CD4-positive, alpha-beta T cell treated with Interleukin-21 for 1 hour (primary cell): ENCODE measurements at regions not wholly inside any gene's neighbourhood (a gene's known extent, or its start where the extent isn't known, plus 50 kb on each side); places are given as distances from the start of the nearest gene placed in this dataset.
"Not testable (repeated sequence)": the region's sequence is repeated elsewhere in the genome, so short reads cannot be mapped to it uniquely, and the experiment has no call there.

Source experiments
- DNase-seq: peaks from one replicate; pipeline ENCODE4 v3.0.0-alpha.2; 2020

DNA sequence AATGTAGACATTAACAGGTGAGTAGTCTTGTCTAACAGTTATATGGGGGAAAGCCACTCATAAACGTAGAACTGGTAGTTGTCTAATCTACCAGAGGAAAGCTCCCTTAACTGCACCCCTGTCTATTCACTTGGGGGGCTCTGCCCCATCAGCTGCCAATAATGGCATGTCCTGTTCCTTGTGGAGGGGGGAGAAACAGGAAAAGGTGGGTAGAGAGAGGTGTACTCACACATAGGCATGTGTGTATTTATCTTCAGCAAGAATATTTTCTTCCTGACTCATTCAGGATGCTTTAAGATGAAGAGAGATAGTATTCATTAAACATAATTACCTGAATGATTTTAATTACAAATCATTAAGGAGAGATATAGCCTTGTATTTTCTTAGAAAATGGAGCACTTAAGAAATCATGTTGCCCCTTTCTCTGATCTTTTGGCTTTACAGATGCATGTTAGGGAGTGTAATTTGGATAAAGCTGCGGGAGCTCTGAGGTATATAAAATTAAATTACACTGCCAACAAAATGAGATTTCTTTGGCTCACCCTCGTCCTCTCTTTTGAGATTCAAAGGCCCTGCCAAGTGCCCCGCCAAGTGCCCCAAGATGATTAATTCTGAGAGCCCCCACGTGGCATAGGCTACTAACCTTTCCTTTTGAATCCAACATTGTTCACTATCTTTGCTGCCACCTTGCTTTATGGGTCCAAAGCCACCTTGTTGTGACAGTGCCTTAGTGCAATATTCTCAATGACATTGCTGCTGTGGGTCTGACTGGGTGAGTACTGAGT lies 286.3 kb upstream of the LYPLAL1 start:
- no peak for DNase-seq

DNA sequence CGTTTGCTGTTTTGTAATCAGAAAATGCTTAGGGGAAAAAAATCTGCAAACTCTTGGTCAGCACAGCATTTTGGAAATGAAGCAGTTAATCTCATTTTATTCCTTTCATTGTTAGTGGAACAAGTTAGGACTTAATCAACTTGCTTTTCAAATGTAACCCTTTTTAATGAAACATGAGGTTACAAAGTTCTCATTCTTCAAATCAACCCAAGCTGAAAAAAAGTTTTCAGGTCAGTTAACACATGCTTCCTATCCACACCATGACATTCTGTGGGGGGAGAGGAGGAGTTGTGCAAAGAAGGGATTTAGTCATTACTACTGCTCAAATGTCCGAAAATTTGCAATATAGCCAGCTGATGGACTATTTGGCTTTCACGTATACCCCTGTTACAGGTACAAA lies 283.2 kb upstream of the LYPLAL1 start:
- DNase-seq, result no peak

DNA sequence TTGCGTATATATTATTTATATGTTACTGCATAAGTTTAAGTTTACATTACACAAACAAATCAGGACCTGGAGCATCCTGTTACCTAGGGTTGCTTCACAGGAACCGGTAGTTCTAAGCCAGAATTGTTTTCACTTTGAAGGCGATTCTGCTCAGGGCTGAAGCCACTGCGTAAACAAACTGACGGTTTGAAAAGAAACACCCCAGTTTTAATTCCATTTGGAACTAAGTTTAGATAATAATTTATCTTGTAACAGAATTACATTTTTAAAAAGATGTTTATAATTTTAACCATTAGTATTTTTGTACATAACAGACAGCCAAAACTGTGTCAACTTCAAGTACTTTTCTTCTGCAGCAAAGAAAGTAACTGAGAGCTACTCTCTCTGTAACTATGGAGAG lies 282.1 kb upstream of the LYPLAL1 start:
- DNase-seq, result no peak

DNA sequence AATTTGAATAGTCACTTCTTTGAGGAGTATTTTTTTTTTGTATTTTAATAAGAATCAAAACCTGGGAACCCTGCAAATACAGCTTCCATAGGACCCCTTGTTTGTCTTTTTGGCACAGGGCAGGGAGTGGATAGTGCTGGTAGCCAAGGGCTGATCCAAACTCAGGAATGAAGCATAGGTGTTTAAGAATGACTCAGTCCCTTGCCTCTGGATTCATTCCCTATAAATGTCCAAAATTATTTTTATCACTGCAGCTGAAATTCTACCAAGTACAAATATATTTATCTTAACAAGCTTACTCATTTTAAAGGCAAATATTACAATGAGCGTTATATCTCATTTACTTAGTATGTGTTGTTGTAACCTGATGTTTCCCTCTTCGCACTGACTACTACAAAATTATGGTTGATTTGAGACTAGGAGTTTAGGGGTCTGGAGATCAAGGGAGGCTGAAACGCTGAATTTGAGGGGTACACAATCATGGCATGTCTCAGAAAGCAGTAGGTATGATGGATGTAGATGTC lies 278.6 kb upstream of the LYPLAL1 start:
- no peak for DNase-seq

DNA sequence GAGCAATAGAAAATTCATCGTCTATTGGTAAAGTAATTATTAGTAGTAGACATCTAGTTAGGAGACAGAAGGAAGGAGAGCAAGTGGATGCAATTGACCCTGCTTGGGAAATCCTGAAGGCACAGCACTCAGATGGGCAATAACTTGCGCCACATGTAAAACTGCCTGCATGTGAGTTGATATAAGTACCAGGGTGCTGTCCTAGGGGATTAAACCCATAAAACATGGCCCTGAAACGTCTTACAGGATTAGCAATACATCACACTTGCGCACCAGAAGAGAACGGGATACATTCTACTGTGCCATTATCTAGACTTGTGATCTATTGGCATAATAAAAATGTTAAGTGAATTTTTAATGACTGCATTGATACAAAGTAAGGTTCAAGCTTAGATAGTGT lies 277.5 kb upstream of the LYPLAL1 start:
- no peak for DNase-seq

DNA sequence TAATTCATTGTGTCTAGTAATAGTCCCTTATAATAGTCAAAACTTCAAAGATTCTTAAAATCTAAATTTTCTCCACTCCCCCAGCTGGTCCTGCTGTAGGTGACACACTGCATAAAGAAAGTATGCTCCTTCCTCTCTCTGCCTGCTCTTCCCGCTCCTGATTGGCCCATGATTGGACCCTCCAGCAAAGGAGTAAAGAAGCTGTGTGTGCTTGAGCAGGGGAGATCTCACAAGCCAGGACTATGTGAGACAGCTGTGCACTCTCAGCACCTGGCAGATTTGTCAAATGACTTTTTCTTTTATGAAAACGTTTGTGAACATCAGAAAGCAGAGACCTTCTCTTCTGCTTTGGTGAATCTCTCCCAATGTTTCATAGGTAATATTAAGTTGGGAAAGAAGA lies 274.8 kb upstream of the LYPLAL1 start:
- no peak for DNase-seq

DNA sequence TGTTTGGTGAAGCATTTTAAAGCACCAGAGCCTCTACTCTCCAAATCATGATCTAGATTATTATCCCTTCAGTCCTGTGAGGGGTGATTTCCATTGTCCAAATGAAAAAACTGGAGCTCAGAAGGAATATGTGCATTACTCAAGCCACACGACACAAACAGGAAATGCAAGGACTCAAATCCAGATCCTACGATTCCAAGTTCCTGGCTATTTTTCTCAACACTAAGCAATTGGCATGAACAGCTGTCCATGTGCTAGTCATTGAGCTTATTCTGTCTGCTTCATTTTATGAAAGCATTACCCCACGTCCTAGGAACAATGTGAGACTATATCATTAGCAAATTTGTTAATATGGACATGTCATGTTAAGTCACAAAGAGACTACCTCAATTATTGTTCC lies 273.1 kb upstream of the LYPLAL1 start:
- DNase-seq, result no peak

DNA sequence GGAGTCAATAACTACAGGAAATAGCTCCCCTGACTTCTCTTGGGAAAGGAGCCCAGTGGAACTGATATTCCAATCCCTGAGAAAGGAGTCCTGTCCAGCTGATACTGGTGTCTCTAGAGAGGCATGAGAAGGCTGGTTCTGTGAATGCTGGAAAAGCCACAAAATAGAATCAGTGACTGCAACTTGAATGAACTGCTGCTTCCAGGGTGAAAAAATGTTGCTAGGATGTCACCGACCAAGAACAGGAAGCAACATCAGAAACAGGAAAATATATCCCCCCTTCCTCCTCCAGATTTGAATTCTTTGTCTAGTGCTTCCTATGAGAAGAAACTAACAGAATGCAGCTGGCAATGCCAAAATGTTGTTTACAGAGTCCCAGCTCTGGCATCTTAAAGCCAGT lies 269.3 kb upstream of the LYPLAL1 start:
- no peak for DNase-seq

DNA sequence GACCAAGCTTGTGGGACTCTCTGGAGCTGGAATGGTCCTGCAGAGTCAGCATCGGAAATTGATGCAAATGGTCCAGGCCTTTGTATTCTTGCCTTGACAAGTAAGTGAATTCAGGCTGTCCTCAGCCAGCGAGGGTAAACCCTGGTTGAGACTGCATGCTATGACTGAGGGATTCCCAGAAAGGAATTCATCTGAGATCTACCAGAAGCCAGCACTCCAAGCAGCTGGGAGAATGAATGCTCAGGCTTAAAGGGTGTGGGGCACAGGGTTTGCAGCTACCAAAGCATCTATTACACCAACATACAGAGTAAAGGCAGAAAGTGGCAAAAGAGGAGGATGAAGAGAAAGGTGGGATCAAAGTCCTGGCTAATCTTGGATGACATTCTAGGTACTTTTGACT lies 257.0 kb upstream of the LYPLAL1 start:
- no peak for DNase-seq

DNA sequence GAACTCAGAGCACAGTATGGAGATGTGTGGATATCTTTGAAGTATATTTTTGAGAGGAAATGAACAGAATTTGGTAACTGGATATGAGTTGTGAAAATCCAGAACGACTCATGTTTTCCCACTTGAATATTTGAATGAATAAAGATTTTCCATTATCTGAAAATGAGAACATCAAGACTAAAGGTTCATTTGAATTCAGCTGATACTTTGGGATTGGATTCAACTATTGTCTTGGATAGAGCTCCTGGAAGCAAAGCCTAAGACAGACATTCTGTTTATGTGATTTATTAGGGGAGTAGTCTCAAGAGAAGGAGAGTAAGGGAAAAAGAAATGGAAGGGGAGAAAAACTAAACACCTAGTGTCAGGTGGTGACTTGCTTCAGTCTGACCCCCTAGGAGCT lies 256.0 kb upstream of the LYPLAL1 start:
- DNase-seq, result no peak

DNA sequence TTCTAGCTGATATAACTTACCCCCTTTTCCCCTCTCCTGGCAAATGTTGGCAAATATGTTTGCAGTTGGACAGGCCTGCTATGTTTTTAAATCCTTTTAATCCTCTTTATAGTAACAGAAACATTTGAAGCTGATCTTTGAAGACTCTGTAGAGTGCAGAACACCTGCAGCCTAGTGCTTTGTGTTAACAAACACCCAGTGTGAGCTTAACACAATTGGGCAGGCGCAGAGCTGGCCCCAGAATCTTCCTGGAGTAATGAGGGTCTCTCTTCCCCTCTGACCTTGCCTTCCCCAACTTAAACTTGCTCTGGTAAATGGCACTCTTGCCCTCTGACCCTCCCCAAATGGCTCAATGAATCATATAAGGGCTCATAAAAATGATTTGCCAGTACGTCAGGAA lies 247.9 kb upstream of the LYPLAL1 start:
- no peak for DNase-seq

DNA sequence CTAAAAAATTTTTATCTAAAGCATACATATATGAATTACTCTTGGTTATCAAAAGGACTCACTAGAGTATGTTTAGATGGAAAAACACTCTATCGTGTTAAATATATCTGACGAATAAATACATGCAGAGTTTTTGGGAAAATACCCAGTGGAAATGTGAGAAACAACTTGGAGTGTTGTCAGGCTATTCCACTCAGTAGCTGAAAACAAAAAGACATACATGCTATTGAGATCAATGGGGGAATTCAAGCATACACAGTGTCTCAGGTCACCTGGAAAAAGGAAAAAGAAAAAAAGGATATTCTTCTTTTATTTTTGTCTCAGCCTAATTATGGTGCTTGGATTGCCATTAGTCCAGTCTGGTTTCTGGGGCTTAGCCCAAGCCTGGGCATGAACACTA lies 247.0 kb upstream of the LYPLAL1 start:
- DNase-seq, result no peak

DNA sequence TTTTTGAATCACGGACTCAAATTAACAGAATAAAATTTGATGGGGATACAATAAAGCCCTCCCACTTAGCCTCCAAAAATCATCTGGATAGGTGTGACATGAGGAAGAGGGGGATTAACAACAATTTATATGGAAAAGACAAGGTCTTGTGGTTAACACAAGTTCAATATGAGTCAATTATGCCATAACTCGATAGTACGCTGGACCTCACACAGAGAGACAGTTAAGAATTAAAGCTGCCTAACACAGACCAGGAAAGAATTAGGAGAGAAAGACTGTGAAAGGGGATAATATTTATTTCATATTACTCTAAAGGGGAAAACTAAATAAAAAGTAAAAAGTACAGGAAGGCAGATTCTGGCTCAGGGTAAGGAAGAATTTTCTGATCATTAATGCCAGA lies 243.7 kb upstream of the LYPLAL1 start:
- DNase-seq, result no peak

DNA sequence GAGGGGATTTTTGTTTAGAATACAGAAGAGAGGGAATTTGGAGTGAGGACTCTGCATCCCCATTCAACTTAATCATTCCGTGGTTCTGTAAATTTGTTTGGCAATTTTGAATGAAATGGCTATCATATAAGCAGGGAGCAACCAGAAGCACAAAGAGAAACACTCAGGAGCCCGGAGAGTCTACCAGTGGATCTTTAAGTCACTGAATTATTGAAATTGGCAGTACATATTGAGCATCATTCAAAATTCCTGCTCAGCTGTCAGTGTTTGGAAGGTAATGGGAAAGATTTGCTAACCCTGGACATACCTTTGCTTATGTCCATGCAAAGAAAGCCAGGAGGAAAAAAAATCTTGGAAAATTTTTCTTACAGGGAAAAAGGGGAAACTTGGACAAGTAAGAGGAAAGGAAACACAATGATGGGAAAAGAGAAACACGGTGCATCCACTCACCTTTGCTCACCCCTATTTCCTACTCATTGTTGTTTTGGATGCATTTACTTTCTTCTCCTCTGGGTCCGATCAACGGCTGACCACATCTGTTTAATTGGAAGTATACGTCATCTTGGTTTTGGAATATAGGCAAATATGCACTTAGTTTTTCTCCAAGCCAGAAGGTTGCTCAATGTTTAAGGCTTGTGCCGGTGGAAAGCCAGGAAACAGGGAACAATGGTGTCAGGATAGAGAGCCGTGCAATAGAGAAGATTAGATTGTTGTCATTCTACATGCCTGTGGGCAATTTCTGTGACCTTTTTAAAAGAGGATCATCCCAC lies 243.0 kb upstream of the LYPLAL1 start:
- DNase-seq, result no peak

DNA sequence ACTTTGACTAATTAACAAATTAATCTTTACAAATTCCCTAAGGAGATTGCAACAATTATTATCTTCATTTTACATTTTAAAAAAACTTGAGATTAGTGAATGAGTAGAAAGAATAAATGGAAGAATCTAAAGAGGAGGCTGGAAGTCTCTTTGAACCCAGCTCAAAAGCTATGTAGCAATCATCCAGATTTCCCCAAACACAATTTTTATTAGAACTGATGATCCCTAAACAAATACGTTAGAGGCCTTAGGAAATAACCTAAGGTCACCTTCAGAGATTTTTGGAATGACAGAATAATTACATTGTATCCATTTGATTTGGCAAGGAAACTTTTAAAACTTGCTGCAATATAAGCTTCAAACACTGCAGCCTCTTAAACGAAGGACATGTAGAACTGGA lies 242.4 kb upstream of the LYPLAL1 start:
- DNase-seq, result no peak

DNA sequence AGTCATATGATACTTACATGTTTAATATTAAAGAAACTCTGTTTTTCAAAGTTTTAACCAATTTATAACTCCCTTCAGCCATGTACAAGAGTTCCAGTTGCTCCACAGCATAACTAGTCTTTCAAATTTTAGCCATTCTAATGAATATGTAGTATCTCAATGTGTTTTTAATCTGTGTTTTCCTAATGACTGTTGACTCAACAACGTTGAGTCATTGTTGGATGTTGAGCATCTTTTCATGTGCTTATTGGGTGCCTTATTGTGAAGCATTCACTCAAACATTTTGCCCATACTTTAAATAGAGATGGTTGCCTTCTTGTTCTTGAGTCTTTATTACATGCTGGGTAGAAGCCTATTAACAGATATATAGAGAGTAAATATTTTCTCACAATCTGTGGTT lies 240.2 kb upstream of the LYPLAL1 start:
- DNase-seq, result no peak

DNA sequence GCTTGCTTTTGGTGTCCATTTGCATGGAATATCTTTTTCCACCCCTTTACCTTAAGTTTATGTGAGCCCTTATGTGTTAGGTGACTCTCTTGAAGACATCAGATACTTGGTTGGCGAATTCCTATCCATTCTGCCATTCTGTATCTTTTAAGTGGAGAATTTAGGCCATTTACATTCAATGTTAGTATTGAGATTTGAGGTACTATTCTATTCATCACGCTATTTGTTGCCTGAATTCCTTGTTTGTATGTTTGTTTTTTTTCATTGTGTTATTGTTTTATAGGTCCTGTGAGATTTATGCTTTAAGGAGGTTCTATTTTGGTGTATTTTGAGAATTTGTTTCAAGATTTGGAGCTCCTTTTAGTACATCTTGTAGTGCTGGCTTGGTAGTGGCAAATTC lies 238.3 kb upstream of the LYPLAL1 start:
- not testable (repeated sequence) for DNase-seq

DNA sequence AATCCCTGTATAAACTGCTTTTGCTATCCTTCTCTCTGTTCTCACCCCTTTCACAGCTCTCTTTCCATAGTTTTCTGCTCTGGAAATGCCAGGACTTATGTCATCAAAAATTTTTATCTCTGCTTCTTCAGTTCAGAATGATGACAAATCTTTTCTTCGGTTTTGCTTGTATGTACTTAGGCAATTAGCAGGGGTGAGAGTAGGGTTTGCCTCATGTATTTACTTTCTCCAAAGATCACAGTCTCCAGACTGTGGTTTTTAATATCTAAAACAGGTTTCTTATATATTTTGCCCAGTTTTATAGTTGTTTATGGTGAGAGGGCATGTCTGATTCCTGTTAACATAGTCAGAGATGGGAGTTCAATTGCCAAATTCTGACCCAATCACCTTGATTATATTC lies 235.4 kb upstream of the LYPLAL1 start:
- DNase-seq, result no peak

DNA sequence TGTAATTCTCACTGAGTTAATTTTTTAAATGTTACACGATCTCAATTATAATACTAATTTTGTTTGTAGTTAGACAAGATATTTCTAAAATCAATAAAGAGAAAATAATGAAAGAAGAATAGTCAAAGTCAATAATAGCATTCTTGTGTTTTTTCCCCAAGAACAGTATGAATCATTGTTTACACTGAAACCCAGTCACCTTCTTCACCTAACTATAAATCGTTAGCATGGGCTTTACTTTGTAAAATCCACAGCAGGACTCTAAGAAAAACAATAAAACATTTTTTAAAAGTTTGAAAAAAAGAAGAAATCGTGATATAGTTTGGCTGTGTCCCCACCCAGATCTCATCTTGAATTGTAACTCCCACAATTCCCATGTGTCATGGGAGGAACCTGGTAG lies 234.6 kb upstream of the LYPLAL1 start:
- no peak for DNase-seq

DNA sequence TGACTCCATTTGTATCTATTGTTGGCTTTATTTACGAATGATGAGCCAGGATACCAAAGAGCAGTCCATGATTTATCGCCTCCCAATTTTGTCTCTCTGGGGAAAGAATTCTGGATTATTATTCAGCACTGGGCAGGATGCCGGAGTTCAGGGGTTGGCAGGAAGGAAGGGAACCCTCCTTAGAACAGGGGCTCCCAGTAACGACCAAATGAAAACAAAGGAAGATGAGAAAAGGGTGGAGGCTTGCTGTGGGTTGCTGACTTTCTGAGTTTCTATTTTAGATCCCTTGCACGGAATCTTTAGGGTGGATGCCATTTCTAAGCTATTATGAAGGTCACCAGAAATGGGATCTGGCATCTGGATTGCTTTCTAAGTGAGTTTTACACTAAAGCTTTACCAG lies 231.2 kb upstream of the LYPLAL1 start:
- no peak for DNase-seq

DNA sequence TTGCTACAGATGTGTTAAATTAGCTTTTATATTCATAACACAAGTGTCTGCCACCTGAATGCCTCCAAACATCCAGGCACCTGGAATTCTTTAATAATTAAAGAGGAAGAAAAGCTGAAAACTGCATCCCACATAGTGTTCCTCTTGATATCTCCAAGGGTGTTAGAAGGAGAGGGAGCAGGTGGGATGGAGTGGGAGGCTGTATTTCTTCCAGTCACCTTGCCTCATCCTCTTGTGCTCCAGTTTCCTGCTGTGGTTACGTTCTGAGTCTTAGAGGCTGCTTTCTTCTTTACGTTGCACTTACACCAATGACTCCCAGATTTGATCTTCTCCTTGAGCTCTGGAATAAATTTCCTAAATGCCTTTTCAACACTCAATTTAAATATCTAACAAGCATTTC lies 230.3 kb upstream of the LYPLAL1 start:
- no peak for DNase-seq

DNA sequence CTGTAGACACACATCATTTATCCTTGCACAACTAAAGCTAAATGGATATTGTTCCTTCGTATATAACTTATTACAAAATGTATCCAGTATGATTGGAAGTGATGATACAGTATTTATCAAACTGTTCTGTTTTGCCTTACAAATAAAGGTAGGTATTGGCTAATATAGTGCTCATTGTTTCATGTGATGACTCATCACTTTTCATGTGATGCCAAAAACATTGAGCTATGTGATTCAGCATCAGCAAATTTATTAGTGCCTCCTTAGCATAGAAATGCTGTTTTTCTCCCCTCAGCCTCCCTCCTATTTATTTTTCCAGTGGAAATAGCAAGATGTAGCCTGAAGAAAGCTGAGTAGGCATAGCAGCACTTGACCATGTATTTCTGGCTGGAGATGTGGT lies 228.6 kb upstream of the LYPLAL1 start:
- DNase-seq, result no peak

DNA sequence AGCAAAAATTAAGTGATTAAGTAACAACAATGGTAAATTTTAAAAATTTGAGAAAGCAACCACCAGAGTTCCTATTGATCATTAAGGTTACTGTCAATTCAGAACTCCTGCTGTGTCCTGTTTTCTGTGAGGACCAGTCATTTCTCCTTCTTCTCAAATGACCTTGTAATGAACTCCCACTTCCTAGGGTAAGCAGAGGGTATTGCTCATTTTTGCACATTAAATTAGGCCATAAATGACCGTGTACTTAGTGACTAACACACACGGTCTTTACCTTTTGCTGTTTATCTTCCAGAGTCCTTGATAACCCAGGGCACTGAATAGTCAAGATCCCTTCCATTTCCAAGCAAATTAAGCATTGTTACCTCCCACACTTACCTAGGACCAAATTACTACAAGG lies 227.5 kb upstream of the LYPLAL1 start:
- no peak for DNase-seq

DNA sequence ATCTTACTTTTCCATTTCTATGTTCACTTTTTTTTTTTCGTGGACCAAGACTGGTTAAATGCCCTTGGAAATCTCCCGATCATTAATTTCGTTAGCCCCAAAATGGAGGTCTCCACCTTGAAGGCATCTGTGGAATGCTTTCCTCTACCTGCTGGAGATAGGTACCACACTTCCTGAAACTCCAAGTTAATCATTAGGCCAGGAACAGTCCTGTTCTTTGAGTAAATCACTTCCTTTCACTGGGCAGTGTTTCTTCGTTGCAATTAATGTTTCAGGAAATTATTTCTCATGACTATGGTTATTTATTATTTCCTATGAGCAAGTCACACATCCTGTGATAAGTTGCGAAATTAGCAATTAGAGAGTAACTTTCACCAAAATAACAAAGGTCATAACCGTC lies 225.2 kb upstream of the LYPLAL1 start:
- no peak for DNase-seq

DNA sequence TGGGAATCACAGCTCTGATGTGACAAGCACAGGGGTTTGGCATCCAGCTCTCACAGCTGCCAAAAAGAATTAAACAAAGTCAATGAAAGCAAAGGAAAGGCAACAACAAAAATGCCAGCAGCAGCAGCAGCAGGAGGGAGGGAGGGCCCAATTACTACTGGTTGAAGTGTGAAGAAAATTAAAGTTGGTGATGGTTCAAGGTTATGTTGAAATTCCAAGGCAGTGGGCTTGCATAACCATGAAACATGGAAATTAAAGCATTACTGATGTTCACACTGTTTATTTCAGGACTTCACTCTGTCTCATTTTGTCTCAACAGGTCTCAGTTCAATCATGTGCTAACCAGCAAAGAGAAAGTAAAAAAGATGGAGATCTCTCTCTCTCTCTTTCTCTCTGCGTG lies 220.3 kb upstream of the LYPLAL1 start:
- no peak for DNase-seq
